ENCODE measurements at regions not wholly inside any gene's neighbourhood (a gene's known extent, or its start where the extent isn't known, plus 50 kb on each side); places are given as distances from the start of the nearest gene placed in this dataset.

- no TSS peak for BruUV-seq (replicated peaks)
- H3K4me1 Mint-ChIP-seq (ENCODE audit: low read depth, unreplicated experiment), result no peaks in the 10 kb centered on the region
- H3K4me3 Mint-ChIP-seq (ENCODE audit: low read depth, unreplicated experiment), result no peak overlapping the region
- no peaks in the 10 kb centered on the region for H3K27me3 Mint-ChIP-seq (ENCODE audit: unreplicated experiment)
- no peaks in the 10 kb centered on the region for H3K36me3 Mint-ChIP-seq (ENCODE audit: insufficient read depth, unreplicated experiment)
- DNase-seq, result no peak
- no peaks in the 10 kb centered on the region for H3K9me3 Mint-ChIP-seq (ENCODE audit: low read depth, unreplicated experiment)
- TF ChIP-seq CTCF (IDR thresholded peaks at IDR 0.05; ENCODE audit: unreplicated experiment), result no peak
- intact Hi-C loops (cut with micrococcal nuclease; ENCODE audit: unreplicated experiment), result no loop called here
- CTCF ChIA-PET, result no interaction called here
- no peak overlapping the region for H3K27ac Mint-ChIP-seq (ENCODE audit: unreplicated experiment)
These were observed 327.2 kb upstream of the E2F7 start for GRCh38 chr12:77392467-77393088.

DNA sequence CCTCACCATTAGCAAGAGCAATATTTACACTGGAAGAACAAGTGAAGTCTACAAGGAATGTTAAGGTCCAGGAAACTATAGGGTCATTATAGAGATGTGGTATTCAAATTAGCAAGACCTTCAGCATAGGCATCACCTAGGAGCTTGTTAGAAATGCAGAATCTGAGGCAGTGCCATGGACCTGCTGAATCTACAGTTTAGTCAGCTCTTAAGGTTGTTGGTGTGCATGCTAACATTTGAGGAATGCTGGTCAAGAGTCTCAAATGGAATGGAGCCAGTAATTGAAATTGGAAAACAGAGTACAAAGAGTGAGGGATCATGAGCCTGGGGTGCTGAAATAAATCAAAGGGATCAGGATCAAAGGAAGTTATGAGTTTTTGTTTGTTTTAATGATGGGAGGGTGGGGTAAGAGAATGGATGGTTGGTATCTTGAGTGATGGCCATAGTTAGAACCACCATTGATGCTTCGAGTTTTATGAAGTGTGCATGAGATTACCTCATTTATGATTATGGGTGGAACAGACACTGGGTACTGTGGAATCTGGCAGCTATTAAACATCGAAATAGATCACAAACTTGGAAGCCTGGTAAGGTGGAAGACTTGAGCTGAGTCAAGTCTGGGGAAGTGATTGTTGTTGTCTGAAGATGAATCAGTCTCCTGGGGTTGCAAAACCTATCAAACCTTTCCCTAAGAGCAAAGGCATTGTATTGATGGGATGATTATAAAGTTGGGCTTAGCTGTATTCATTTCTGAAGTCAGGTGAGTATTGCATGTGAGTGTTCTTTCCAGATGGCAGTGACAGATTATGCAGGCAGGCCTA lies 323.3 kb upstream of the E2F7 start:
- Mint-ChIP-seq H3K4me1 (ENCODE audit: low read depth, unreplicated experiment) (no peaks in the 10 kb centered on the region), H3K36me3 (ENCODE audit: insufficient read depth, unreplicated experiment) (no peaks in the 10 kb centered on the region), H3K9me3 (ENCODE audit: low read depth, unreplicated experiment) (no peaks in the 10 kb centered on the region), H3K27ac (ENCODE audit: unreplicated experiment) (no peak overlapping the region), H3K4me3 (ENCODE audit: low read depth, unreplicated experiment) (no peak overlapping the region), H3K27me3 (ENCODE audit: unreplicated experiment) (no peaks in the 10 kb centered on the region)
- no peak for TF ChIP-seq CTCF (IDR thresholded peaks at IDR 0.05; ENCODE audit: unreplicated experiment)
- no TSS peak for BruUV-seq (replicated peaks)
- no peak for DNase-seq
- CTCF ChIA-PET, result no interaction called here
- intact Hi-C loops (cut with micrococcal nuclease; ENCODE audit: unreplicated experiment), result no loop called here

DNA sequence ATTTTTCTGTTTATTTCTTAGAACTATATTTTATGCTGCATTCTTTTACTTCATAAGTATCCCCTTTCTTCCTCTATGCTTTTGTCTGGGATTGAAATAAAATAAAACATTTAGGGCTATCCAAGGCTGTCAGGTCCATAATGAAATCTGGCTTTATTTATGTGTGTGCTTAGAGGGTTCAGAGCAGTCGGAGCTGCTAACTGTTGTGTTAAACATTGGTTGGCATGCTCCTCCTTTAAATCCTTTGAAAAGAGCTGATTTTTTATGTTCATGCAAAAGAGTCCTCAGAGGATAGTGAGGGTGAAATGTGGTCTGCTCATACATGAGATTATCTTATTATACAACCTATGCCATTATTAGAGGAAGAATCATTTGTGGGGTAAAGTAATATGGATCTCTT lies 322.3 kb upstream of the E2F7 start:
- Mint-ChIP-seq H3K27ac (ENCODE audit: unreplicated experiment) (no peak overlapping the region), H3K9me3 (ENCODE audit: low read depth, unreplicated experiment) (no peaks in the 10 kb centered on the region), H3K4me1 (ENCODE audit: low read depth, unreplicated experiment) (no peaks in the 10 kb centered on the region), H3K36me3 (ENCODE audit: insufficient read depth, unreplicated experiment) (no peaks in the 10 kb centered on the region), H3K27me3 (ENCODE audit: unreplicated experiment) (no peaks in the 10 kb centered on the region), H3K4me3 (ENCODE audit: low read depth, unreplicated experiment) (no peak overlapping the region)
- CTCF ChIA-PET, result no interaction called here
- DNase-seq, result no peak
- no peak for TF ChIP-seq CTCF (IDR thresholded peaks at IDR 0.05; ENCODE audit: unreplicated experiment)
- intact Hi-C loops (cut with micrococcal nuclease; ENCODE audit: unreplicated experiment), result no loop called here
- no TSS peak for BruUV-seq (replicated peaks)

- no peak for TF ChIP-seq CTCF (IDR thresholded peaks at IDR 0.05; ENCODE audit: unreplicated experiment)
- Mint-ChIP-seq H3K9me3 (ENCODE audit: low read depth, unreplicated experiment) (no peaks in the 10 kb centered on the region), H3K27ac (ENCODE audit: unreplicated experiment) (no peak overlapping the region), H3K4me3 (ENCODE audit: low read depth, unreplicated experiment) (no peak overlapping the region), H3K27me3 (ENCODE audit: unreplicated experiment) (no peaks in the 10 kb centered on the region), H3K36me3 (ENCODE audit: insufficient read depth, unreplicated experiment) (no peaks in the 10 kb centered on the region), H3K4me1 (ENCODE audit: low read depth, unreplicated experiment) (no peaks in the 10 kb centered on the region)
- BruUV-seq (replicated peaks), result no TSS peak
- intact Hi-C loops (cut with micrococcal nuclease; ENCODE audit: unreplicated experiment), result no loop called here
- DNase-seq, result no peak
- CTCF ChIA-PET, result no interaction called here
These were observed 321.8 kb upstream of the E2F7 start for GRCh38 chr12:77387214-77387613.
